ENCODE measurements at regions not wholly inside any gene's neighbourhood (a gene's known extent, or its start where the extent isn't known, plus 50 kb on each side); places are given as distances from the start of the nearest gene placed in this dataset.

DNA sequence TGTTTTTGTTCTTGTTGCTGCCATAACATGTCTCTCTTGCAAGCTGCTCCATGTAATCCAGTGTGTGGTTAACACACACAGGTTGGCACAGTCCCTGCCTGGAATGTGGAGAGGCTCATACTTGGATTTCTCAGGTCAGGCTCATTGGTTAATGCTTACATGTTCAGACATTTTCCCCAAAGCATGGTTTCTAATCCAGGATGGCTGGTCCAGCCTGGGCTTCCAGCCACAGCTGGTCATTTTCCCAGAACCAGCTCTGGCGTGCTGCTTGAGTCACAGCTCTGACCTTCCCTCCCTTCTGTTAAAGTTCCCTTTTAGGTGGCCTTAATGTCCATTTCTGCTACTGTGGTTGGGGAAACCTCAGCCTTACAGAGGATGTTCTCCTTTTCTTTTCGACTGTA is 294.3 kb downstream of the TAF11L14 start:
- Histone ChIP-seq H3K4me2 (ENCODE audit: insufficient read depth, low read length) (no peak overlapping the region), H3K9ac (ENCODE audit: low read depth, low read length) (no peak overlapping the region), H3K27ac (ENCODE audit: low read length) (no peak overlapping the region), H3K79me2 (ENCODE audit: insufficient read depth, low read length) (no peaks in the 10 kb centered on the region), H3K36me3 (ENCODE audit: insufficient read depth, low read length) (no peaks in the 10 kb centered on the region), H3K9me3 (ENCODE audit: insufficient read depth, low read length, severe bottlenecking) (peaks cover 11% of the 10 kb centered on the region), H3K4me3 (ENCODE audit: low read depth in 1 of 2, low read length in 2 of 2) (no peak overlapping the region), H3K27me3 (ENCODE audit: insufficient read depth, low read length, poor library complexity) (no peaks in the 10 kb centered on the region), H4K20me1 (ENCODE audit: insufficient read depth, low read length) (no peaks in the 10 kb centered on the region), H3K4me1 (ENCODE audit: insufficient read depth, low read length) (no peaks in the 10 kb centered on the region), H2AFZ (ENCODE audit: low read depth, low read length) (no peak overlapping the region)
- no peak for ATAC-seq (ENCODE audit: insufficient read depth, low read depth)
- TF ChIP-seq EZH2 (IDR thresholded peaks at IDR 0.05; ENCODE audit: borderline replicate concordance, low read depth, low read length, severe bottlenecking): no peak
- TF ChIP-seq, protein P1, sequence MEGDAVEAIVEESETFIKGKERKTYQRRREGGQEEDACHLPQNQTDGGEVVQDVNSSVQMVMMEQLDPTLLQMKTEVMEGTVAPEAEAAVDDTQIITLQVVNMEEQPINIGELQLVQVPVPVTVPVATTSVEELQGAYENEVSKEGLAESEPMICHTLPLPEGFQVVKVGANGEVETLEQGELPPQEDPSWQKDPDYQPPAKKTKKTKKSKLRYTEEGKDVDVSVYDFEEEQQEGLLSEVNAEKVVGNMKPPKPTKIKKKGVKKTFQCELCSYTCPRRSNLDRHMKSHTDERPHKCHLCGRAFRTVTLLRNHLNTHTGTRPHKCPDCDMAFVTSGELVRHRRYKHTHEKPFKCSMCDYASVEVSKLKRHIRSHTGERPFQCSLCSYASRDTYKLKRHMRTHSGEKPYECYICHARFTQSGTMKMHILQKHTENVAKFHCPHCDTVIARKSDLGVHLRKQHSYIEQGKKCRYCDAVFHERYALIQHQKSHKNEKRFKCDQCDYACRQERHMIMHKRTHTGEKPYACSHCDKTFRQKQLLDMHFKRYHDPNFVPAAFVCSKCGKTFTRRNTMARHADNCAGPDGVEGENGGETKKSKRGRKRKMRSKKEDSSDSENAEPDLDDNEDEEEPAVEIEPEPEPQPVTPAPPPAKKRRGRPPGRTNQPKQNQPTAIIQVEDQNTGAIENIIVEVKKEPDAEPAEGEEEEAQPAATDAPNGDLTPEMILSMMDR (IDR thresholded peaks at IDR 0.05; ENCODE audit: borderline replicate concordance, extremely low read depth, low read length, poor library complexity, severe bottlenecking): no peak
- DNase-seq: no peak

DNA sequence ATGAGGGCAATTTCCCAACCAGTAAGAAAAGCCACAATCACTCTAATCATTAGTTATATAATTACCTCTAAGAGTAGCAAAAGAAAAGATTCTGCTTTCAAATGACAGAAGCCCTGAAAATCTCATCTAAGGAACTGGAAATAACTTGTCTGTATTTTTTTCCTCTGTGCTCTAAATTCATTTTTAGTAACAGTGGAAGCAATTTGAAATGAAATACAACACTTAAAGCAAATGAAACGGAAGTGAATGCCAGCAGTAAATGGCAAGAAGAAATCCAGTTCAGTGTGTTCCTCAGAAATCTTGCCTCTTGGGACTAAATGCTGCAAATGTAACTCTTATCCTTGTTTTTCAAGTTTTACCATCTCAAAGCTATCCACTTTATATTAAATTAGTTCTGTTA is 294.9 kb downstream of the TAF11L14 start:
- TF ChIP-seq EZH2 (IDR thresholded peaks at IDR 0.05; ENCODE audit: borderline replicate concordance, low read depth, low read length, severe bottlenecking): no peak
- TF ChIP-seq, protein P1 (IDR thresholded peaks at IDR 0.05; ENCODE audit: borderline replicate concordance, extremely low read depth, low read length, poor library complexity, severe bottlenecking): no peak
- ATAC-seq (ENCODE audit: insufficient read depth, low read depth) (no peak), DNase-seq (no peak)
- Histone ChIP-seq H3K36me3 (ENCODE audit: insufficient read depth, low read length) (no peaks in the 10 kb centered on the region), H3K4me1 (ENCODE audit: insufficient read depth, low read length) (no peaks in the 10 kb centered on the region), H3K27ac (ENCODE audit: low read length) (no peak overlapping the region), H3K4me2 (ENCODE audit: insufficient read depth, low read length) (no peak overlapping the region), H2AFZ (ENCODE audit: low read depth, low read length) (no peak overlapping the region), H3K9me3 (ENCODE audit: insufficient read depth, low read length, severe bottlenecking) (peaks cover 11% of the 10 kb centered on the region), H3K4me3 (ENCODE audit: low read depth in 1 of 2, low read length in 2 of 2) (no peak overlapping the region), H3K27me3 (ENCODE audit: insufficient read depth, low read length, poor library complexity) (no peaks in the 10 kb centered on the region), H3K9ac (ENCODE audit: low read depth, low read length) (no peak overlapping the region), H3K79me2 (ENCODE audit: insufficient read depth, low read length) (no peaks in the 10 kb centered on the region), H4K20me1 (ENCODE audit: insufficient read depth, low read length) (no peaks in the 10 kb centered on the region)

DNA sequence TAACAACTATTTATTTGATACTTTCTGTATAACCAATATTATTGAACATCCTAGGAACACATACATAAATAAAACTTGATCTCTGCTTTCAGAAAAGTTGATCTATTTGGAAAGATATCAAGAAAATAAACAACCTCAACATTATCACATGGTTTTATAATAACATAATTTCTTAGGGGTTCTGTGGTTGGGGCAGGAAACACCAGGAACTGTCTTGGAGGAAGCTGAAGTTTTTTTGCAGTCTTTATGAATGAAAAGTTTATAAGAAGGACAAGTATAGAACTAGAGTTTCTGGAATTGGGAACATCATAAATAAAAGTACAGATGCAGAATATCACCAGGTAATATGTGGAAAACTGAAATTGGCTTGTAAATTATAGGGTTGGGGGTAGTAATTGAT is 296.1 kb downstream of the TAF11L14 start:
- Histone ChIP-seq H3K27ac (ENCODE audit: low read length) (no peak overlapping the region), H3K9ac (ENCODE audit: low read depth, low read length) (no peak overlapping the region), H4K20me1 (ENCODE audit: insufficient read depth, low read length) (no peaks in the 10 kb centered on the region), H3K36me3 (ENCODE audit: insufficient read depth, low read length) (no peaks in the 10 kb centered on the region), H3K4me3 (ENCODE audit: low read depth in 1 of 2, low read length in 2 of 2) (no peak overlapping the region), H3K4me1 (ENCODE audit: insufficient read depth, low read length) (no peaks in the 10 kb centered on the region), H3K79me2 (ENCODE audit: insufficient read depth, low read length) (no peaks in the 10 kb centered on the region), H3K27me3 (ENCODE audit: insufficient read depth, low read length, poor library complexity) (no peaks in the 10 kb centered on the region), H2AFZ (ENCODE audit: low read depth, low read length) (no peak overlapping the region), H3K4me2 (ENCODE audit: insufficient read depth, low read length) (no peak overlapping the region), H3K9me3 (ENCODE audit: insufficient read depth, low read length, severe bottlenecking) (peaks cover 15% of the 10 kb centered on the region)
- no peak for ATAC-seq (ENCODE audit: insufficient read depth, low read depth)
- no peak for DNase-seq
- TF ChIP-seq, protein P1 (IDR thresholded peaks at IDR 0.05; ENCODE audit: borderline replicate concordance, extremely low read depth, low read length, poor library complexity, severe bottlenecking): no peak
- no peak for TF ChIP-seq EZH2 (IDR thresholded peaks at IDR 0.05; ENCODE audit: borderline replicate concordance, low read depth, low read length, severe bottlenecking)

DNA sequence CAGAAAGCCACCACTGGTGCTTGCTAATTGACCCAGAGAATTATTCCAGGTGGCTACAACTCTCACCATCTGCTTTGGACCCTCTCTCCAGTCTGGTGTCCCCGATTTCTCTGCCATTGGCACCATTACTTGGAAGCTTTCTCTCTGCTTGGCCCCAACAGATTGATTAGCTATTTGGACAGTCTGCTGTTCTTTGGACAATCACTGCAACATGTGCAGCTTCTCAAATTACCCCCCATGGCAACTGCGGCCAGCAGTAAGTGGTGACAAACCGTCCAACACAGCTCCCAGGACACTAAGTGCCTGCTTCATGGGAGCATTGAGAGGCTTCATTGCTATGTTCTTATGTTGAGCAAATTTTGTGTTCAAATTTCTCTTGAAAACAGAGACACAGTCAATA is 309.8 kb downstream of the TAF11L14 start:
- H3K27ac ChIP-seq (ENCODE audit: low read length): no peak overlapping the region
- no peaks in the 10 kb centered on the region for H3K79me2 ChIP-seq (ENCODE audit: insufficient read depth, low read length)
- no peaks in the 10 kb centered on the region for H3K36me3 ChIP-seq (ENCODE audit: insufficient read depth, low read length)
- no peak for TF ChIP-seq EZH2 (IDR thresholded peaks at IDR 0.05; ENCODE audit: borderline replicate concordance, low read depth, low read length, severe bottlenecking)
- TF ChIP-seq, protein P1 (IDR thresholded peaks at IDR 0.05; ENCODE audit: borderline replicate concordance, extremely low read depth, low read length, poor library complexity, severe bottlenecking): no peak
- peaks cover 2% of the 10 kb centered on the region for H3K9me3 ChIP-seq (ENCODE audit: insufficient read depth, low read length, severe bottlenecking)
- no peak overlapping the region for H3K4me2 ChIP-seq (ENCODE audit: insufficient read depth, low read length)
- H3K4me3 ChIP-seq (ENCODE audit: low read depth in 1 of 2, low read length in 2 of 2): no peak overlapping the region
- H3K9ac ChIP-seq (ENCODE audit: low read depth, low read length): no peak overlapping the region
- no peaks in the 10 kb centered on the region for H3K4me1 ChIP-seq (ENCODE audit: insufficient read depth, low read length)
- no peak for DNase-seq
- no peaks in the 10 kb centered on the region for H3K27me3 ChIP-seq (ENCODE audit: insufficient read depth, low read length, poor library complexity)
- H4K20me1 ChIP-seq (ENCODE audit: insufficient read depth, low read length): no peaks in the 10 kb centered on the region
- H2AFZ ChIP-seq (ENCODE audit: low read depth, low read length): no peak overlapping the region
- ATAC-seq (ENCODE audit: insufficient read depth, low read depth): no peak

All from DND-41 (cell line).